HG03342 (cell line): ENCODE measurements at regions not wholly inside any gene's neighbourhood (a gene's known extent, or its start where the extent isn't known, plus 50 kb on each side); places are given as distances from the start of the nearest gene placed in this dataset.

Experiments
- ATAC-seq: cut with Tn5 transposase; IDR thresholded peaks from one replicate; pipeline ENCODE4 v1.9.1; 2021; ENCODE audit warnings: mild to moderate bottlenecking, moderate library complexity; ENCODE audit not compliant: unreplicated experiment

DNA sequence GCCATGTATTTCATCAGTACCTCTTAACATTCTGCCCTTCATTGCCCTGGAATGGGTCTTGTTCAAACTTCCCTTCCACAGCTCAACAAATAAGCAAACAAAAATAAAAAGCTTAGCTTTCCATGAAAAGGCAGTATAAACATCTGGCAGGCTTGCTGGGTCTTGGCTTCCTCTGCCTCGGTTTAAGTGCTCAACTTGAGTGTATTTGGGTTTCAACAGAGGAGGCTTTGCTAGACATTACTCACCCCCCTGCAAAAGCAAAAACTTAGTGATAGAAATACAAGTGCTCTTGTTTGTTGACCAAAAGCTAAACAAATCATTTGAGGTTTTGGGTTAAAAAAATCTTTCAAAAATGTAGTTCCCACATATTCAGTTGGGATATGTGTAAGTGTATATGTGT is 518.5 kb downstream of the PLPP3 start:
- no peak for ATAC-seq

- no peak for ATAC-seq
Observed at GRCh38 chr1:56057466-56058405, 521.6 kb downstream of the PLPP3 start.

DNA sequence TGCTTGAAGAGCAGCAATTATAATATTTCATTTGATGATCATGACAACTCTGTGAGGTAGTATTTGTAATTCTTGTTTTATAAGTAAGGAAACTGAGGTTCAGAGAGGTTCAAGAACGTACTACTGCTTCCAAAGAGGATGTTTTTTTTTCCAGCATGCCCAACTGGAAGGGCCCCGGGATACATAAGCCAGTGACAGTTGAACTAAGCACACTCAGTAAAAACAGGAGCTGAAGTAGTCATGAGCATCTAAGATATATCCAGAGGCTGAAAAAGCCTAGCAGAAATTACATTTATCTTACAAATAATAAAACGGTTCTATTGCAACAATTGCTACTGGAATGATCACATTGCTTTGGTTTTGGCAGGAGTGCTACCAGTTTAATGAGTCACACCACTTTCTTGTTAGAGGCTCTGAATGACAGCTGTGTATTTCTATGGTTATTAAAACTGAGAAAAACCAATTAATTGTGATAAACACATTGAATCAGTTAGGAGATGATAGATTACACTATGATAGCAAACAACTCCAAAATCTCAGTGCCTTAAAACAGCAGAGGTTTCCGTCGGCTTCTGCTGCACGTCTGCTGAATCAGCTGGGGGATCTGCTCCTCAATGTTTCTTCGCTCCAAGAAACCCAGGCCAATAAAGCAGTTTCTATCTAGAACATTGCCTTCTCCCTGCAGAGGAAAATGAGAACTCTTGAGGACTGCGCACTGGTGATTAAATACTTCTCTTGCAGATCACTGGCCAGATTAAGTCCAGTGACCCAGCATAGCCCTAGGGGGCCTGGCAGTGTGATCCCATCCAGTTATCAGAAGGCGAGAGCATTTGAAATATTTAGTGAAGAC is 522.7 kb downstream of the PLPP3 start:
- ATAC-seq: no peak

DNA sequence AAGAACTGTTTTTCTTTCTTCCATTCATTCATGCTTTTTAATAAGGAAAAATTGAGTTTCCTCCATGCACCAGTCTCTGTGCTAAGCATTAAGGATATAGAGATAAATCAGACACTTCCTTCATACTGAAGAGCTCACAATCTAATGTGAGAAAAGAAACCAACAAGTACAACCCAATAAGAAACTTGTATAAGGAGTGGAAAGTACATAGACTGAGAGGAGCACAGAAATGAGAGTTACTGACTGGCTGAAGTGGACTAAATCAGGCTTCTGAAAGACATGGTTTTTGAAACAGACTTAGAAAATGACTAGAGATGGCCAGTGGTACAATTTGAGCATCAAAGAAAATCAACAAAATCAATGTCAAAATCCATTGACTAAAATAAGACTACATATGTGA is 524.4 kb downstream of the PLPP3 start:
- no peak for ATAC-seq

DNA sequence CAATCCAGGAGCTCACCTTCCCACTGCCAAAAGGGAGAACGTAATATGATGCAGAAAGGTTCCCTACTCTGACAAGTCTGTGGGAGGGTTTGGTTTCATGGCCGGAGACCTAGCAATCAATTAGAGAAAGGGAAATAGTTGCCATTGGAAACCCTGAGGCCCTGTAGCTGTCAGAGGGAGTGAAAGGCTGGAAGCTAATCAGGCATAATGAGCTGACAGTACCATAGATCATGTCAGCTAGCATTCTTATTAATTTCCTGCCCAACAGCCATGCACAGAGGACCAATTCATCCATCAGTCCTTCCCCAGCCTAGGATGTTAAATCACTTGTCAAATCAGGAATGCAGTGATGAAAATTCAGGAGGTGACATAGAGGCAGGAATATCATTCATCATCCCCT is 527.3 kb downstream of the PLPP3 start:
- no peak for ATAC-seq

- no peak for ATAC-seq
Observed at GRCh38 chr1:56050911-56051310, 528.5 kb downstream of the PLPP3 start.

DNA sequence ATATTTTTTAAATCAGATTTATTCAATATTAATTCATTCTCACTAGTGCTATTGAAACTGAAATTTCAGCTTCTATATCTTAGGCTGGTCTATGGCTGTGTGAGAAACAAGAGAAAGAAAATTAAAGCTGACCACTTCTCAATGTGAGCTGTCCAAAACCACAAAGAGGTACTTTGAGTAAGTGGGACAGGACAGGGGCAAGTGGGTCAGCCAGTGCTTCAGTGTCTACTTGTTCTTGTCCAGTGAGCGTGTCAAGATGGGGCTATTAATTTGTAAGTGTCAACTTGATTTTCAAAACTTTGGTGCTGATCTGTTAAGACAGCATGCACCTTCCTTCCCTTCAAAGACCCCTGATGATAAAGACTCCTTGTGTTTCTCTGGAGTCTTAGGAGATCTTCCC is 533.9 kb downstream of the PLPP3 start:
- peak; percentile 66 for ATAC-seq

DNA sequence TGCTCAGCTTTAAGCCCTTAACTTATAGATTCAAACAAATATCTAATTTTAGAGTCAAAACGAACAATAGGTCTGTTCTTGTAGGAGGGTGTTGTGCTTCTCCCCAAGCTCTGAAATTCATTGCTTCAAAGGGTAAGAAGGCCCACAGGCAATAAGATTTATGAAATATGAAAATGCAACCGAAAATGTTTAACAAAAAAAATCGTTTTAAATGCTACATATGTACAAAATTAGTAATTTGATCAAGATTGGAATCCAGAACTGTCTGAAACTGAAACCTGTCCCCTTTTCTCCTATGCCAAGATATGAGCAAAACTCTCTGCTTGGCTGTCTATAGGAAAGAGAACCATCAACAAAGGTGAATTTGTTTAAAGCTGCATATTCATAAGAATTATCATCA is 534.3 kb downstream of the PLPP3 start:
- ATAC-seq: peak; percentile 50

DNA sequence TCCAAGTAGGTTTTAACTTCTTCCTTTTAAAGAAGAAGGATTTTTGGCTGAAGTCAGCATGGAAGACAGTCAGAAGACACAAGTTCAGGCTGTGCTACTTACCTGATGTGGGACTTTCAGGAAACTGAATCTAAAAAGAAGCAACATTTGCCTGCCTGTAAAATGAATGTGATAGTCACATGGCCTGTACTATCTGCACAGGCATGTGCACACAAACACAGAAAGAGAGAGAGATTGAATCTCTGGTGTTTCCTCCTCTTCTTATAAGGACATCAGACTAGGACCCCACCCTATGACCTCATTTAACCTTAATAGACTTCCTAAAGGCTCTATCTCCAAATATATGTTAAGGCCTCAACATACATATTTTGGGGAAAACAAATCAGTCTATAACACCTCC is 542.9 kb downstream of the PLPP3 start:
- no peak for ATAC-seq

DNA sequence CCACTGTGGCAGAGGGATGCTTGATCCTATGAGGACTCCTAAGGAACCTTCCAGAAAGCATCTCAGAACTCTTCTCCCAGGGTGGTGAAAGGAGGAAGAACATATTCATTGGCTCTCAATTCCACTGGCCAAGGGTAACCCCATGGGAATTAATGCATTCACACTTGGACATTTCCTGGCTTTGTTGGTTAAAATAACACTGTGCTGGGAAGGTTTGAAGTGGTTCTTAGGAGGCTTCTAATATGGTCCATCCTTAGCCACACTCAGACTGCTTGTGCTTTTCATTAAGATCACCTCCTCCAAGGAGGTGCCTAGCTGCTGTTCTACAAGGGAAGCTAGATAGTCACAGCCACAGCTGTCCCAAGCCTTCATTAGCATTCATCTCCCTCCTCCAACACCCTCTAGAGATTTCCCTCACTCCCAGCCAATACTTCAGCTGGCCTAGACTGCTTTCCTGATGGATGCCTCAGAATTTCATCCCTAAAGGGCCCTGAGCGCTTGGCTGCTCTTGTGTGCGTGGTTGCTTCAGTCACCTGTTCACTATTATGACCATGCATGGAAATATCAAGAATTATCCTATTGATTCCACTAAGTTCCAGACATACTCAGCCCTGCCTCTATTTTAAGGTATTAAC is 544.4 kb downstream of the PLPP3 start:
- ATAC-seq: no peak

DNA sequence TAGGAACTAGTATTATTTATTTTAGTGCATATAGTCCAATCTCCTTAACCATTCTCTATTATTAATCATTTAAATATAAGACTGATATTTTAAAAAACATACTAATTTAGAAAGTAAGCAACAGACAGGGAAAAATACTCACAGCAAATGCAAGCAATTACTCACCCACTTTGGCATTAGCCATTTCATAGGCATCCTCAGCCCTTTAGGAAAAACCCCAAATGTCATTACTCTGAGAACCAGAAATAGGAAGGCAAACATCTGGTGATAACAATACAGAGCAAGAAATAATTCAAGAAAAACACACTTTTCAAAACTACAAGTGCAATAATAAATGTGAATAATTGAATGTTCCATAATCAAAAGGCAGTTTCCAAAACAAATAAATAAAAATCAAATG is 545.1 kb downstream of the PLPP3 start:
- ATAC-seq: no peak

DNA sequence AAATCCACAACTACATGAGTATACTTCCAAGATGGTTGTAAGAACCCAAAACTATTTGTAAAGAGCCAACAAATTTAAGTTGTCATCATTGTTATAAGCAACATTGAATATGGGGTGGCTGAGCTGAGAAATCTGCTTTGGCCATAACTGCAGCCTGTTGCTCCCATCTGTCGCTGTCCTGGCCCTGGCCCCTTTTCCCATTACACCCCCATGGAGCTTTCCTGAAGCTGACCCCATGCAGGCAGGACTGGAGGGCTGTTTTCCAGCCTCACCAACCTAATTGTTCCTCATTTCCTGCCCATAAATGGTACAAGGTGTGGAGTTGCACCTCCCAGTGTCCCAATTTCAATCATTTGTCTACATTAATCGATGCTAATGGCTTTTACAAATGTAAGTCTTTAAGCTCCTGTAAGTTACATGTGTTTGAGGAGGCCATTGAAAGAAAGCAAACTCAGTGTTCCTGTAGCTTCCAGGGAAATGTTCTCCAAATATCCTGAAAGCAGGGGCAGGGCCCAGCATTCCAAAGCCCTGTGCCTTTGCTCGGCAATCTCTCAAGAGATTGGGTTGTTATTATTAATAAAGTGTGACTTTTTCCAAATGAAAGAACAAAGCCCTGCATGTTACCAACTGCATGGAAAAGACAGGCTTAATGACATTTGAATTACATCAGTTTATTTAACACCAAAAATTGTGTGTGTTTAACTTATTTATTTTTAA is 545.9 kb downstream of the PLPP3 start:
- no peak for ATAC-seq

DNA sequence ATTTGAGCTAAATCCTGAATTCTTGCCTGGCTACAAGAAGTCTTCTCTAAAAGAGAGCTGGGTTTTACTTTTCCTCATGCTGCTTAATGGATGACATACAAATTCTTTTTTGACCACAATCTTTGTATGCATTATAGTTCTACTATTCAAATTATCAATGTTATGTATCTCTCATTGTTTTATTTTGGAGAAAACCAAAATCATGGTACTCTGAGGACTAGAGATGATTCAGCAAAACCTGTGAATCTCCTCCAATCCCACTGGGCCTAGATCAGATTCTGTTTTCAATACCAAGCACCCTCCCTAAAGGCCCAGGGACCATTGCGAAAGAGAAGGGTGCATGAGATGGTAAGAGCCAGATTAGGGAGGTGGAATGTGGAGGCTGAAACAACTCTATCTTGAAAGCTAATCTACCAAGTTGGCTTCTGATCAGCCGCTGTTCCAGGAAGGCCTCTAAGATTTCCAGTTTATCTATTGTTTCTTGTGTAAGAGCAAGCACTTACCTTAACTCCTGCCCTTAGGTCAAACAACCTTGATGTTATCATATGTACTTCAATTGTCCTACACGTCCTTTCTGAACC is 547.2 kb downstream of the PLPP3 start:
- ATAC-seq: no peak

DNA sequence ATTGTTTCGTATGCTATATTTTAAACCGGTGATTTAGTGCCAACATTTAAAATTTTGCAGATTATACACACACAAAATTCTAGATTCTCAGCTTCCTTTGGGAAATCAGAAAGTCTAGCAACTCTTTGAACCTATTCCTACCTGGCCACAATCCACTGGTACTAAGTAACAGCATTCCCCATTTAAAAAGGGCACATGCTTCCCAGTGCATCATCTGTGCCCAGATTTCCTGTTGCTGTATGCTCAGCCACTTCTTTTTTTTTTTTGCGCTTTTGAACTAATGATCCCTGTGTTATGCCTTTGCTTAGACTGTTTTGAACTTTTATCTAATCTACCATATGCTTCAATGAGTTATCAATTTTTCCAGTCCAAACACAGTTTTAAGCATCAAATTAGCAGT is 548.4 kb downstream of the PLPP3 start:
- ATAC-seq: no peak

DNA sequence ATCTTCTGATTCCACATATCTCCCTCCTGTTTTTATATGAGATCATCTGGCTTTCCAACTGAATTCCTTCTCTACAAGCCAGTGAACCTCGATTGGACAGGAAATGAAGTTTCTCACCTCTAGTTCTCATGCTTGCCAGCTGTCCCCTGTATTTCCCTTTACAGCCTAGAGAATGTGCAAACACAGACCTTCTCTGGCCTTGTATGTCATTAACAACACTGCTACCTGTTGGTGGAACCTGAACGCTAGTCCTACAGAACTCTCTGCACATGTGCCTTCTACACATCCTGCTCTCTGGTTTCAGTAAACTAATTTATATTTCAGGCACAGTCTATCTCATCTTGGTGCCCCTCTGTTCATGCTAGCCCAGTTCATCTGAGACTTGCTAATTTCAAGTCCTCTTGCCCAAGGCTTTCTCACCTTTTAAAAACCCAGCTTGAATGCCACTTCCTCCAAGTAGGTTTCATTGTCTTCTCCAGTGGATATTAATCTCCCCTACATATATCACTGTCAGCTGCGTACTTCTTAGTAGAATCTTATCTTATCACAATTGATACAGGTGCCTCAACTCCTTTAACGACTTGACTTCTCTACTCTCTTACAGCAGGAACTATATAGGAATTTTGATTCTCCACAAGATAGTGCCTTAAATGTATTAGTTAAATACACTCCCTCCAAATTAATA is 549.9 kb downstream of the PLPP3 start:
- ATAC-seq: no peak

DNA sequence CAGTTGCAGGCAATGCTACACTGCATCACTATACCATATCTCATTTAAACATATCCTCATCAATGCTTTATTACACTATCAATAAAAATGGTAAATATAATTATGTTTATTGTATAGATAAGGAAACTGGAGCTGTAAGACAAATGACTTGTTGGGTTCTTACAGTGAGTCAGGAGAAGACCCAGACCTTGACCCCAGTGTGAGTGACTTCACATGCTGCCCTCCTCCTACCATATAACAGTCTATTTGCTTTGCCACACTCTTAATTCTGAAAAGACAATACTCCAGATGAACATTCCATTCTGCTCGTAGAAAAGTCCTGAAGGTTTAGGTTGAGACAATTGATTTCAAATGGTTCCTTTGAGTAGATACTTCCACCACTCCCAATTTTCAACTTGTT is 550.5 kb downstream of the PLPP3 start:
- no peak for ATAC-seq

GRCh38 chr1:56028244-56028643 is 551.1 kb downstream of the PLPP3 start:
- ATAC-seq: peak; percentile 64

DNA sequence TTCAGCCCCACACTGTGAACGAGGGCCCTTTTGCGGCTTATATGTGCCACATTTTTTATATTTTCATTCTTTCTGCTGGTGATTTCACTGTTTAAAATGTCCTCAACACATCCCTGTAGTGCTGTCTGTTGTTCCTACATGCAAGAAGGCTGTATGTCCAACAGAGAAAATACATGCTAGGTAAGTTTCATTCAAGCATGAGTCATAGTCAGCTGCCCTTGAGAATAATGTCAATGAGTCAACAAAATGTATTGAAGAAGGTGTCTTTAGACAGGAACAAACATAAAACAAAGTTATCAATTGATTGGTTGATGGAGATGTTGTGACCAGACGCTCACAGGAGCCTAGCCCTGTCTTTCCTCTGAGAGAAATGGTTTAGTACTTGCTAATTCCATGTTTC is 553.4 kb downstream of the PLPP3 start:
- ATAC-seq: no peak

DNA sequence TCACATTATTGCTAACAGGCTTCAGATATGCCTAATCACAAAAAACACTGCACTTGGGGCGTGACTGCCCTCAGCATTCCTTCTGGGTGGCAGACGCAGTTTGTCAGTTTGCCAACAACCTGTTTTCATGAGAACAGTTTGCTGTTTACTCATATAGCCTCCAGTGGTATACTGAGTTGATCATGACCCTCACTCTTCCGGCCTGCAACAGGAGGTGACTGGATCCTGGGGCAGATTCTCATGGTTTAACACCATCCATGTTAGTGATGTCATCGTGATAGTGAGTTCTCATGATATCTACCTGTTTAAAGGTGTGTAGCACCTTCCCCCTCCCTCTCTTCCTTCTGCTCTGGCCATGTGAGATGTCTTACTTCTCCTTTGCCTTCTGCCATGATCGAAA is 555.2 kb downstream of the PLPP3 start:
- no peak for ATAC-seq

DNA sequence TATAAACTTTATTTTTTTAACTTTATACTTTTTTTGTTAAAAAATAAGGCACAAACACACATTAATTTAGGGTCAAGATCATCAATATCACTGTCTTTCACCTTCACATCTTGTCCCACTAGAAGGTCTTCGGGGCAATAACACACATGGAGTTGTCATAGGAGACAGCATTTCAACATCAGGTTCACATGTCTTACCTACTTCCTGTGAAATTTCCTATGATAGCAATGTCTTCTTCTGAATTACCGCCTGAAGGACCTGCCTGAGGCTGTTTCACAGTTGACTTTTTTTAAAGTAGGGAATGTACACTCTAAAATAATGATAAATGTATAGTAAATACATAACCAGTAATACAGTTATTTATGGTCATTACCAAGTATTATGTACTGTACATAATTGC is 559.4 kb downstream of the PLPP3 start:
- ATAC-seq: no peak
